PC-3 (cell line): ENCODE measurements at regions not wholly inside any gene's neighbourhood (a gene's known extent, or its start where the extent isn't known, plus 50 kb on each side); places are given as distances from the start of the nearest gene placed in this dataset.

ENCODE experiments used
- EZH2 ChIP-seq: fragments of 300-600 bp; sonication (generic); IDR thresholded peaks from one replicate; pipeline ENCODE4 v1.6.1; 2017; ENCODE audit warnings: antibody characterized with exemption, mild to moderate bottlenecking, low read length; ENCODE audit not compliant: unreplicated experiment
- TF ChIP-seq, protein P1 (sequence below): fragments of 300-600 bp; sonication (generic); conservative IDR thresholded peaks from 2 replicates; pipeline ENCODE4 v1.5.1; 2017; ENCODE audit warnings: antibody characterized with exemption, low read depth, mild to moderate bottlenecking, low read length

DNA sequence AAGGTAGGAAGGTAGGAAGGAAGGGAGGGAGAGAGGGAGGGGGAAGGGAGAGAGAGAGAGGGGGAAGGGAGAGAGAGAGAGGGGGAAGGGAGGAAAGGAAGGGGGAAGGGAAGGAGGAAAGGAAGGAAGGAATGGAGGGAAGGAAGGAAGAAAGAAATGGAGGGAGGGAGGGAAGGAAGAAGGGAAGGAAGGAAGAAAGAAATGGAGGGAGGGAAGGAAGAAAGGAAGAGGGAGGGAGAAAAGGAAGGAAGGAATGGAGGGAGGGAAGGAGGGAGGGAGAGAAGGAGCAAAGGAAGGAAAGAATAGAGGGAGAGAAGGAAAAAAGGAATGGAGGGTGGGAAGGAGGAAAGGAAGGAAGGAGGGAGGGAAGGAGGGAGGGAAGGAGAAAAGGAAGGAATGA, 176.4 kb upstream of the PTER start:
- no peak for TF ChIP-seq EZH2
- TF ChIP-seq, protein P1, sequence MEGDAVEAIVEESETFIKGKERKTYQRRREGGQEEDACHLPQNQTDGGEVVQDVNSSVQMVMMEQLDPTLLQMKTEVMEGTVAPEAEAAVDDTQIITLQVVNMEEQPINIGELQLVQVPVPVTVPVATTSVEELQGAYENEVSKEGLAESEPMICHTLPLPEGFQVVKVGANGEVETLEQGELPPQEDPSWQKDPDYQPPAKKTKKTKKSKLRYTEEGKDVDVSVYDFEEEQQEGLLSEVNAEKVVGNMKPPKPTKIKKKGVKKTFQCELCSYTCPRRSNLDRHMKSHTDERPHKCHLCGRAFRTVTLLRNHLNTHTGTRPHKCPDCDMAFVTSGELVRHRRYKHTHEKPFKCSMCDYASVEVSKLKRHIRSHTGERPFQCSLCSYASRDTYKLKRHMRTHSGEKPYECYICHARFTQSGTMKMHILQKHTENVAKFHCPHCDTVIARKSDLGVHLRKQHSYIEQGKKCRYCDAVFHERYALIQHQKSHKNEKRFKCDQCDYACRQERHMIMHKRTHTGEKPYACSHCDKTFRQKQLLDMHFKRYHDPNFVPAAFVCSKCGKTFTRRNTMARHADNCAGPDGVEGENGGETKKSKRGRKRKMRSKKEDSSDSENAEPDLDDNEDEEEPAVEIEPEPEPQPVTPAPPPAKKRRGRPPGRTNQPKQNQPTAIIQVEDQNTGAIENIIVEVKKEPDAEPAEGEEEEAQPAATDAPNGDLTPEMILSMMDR: no peak
